ENCODE measurements at regions not wholly inside any gene's neighbourhood (a gene's known extent, or its start where the extent isn't known, plus 50 kb on each side); places are given as distances from the start of the nearest gene placed in this dataset.

DNA sequence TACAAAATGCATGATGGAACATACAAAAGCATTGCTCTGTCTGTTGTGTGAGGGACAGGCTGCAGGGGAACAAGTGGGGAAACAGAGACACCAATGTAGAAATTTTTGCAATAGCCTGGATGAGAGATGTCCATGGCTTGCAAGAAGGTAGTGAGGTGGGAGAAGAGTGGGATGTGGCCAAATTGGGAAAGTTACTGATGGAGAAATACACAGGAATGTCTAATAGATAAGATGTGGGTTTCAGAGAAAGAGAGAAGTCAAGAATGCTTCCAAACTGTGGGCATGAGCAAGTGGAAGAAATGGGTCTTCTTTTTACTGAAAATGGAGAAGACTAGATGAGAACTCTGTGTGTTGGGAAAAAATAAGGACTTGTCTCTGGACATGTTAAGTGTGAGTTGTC, 592.7 kb downstream of the TNS3 start:
- DNase-seq (ENCODE audit: low read depth in 2 of 2): no peak

DNA sequence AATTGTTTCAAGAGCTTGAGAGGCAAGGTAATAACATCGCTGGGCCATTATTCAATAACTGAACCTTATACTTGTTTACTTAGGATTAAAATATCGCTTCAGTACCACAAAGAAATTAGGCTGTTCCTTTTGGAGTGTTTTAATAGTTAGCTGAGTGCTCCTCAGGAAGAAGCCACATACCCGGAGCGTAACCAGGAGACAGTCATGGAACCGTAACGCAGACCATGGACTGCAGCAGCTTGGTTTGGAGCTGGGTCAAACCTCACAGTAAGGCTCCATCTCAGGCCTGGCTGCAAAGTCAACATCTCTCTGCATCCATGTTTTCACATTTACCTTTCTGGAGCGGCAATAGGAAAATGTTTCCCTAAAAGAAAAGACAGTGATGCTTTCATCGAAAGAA, 599.0 kb downstream of the TNS3 start:
- DNase-seq (ENCODE audit: low read depth in 2 of 2): no peak

DNA sequence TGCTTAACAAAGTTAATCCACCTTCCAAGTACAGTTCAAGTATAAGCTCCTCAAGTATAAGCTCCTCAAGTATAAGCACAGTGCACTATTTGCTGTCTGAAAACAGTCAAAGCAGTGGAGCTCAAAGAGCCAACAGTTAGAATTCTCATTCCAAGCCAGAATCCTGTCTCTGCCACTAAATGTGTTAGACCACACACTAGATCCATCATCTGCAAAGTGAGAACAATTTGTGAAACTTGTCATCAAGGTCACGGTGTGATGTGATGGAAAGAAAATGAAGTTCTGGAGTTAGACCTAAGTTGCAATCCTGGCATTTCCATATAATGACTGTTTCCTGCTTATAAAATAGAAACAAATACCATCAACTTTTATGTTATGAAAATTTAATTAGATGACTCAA, 602.5 kb downstream of the TNS3 start:
- peak; percentile 59 to 64 for DNase-seq (ENCODE audit: low read depth in 2 of 2)

DNA sequence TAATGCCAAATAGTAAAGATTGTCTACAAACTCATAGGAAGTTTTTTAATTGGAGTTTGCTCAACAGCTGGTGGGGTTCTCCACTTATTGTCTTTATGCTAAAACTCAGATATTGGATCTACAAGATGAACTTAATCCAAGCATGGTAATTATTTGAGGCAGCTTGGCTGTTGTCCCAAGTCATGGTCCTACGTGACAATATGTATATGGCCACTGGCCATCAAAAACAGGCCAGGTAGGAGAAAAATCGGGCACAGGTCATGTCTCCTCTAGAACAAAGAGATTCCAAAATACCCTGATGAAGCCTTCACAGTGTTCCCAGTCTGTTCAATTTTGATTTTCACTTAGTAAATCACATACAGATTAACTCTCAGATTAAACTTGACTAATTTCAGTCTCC, 606.4 kb downstream of the TNS3 start:
- no peak for DNase-seq (ENCODE audit: low read depth in 2 of 2)

DNA sequence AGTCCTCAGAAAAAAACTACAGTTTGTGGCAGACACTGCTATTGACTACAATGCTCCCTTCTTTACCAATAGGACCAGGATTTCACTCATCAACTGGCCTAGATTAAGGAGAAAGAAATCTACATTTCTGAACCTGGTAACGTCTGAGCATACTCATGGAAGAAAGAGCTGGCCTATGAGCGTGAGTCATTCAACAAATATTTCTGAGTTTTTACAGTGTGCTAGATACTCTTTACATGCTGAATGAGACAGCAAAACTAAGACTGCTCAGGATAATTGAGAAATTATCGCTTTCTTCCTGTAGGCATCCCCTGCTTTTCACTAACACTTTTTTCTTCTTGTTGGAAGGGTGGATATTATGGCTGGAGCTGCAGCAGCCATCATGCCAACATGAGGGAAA, 609.7 kb downstream of the TNS3 start:
- DNase-seq (ENCODE audit: low read depth in 2 of 2): peak; percentile 68 to 72

DNA sequence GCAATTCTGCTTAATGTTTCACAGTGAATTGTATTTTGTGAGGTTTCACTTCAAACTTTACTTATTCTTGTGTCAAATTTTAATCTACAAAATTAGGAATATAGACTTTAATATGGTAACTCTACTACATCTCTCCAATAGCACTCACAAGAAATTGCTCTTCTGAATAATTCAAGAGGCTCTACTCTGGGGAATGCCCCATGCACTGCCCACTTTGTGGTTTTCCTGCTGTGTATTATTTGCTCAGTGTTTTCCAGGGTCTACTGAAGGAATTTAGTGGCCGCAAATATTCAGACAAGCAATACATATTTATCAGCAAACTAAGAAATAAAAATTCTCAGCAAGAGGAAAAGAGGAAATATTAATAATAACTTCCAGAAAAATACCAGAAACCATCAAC, 611.4 kb downstream of the TNS3 start:
- no peak for DNase-seq (ENCODE audit: low read depth in 2 of 2)

DNA sequence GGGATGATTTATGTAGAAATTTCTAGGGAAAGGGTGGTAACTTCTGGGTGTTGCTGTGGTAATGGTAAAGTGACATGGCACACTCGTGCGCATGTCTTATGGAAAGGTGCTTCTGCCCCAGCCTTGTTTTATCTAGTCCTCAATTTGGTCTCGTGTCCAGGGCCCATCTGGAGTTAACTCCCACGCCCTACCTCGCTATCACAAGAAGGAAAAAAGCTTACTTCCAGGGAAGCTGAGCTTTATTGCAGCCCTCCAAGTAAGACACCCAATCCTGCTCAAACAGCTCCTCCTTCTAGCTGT, 611.8 kb downstream of the TNS3 start:
- DNase-seq (ENCODE audit: low read depth in 2 of 2): no peak

DNA sequence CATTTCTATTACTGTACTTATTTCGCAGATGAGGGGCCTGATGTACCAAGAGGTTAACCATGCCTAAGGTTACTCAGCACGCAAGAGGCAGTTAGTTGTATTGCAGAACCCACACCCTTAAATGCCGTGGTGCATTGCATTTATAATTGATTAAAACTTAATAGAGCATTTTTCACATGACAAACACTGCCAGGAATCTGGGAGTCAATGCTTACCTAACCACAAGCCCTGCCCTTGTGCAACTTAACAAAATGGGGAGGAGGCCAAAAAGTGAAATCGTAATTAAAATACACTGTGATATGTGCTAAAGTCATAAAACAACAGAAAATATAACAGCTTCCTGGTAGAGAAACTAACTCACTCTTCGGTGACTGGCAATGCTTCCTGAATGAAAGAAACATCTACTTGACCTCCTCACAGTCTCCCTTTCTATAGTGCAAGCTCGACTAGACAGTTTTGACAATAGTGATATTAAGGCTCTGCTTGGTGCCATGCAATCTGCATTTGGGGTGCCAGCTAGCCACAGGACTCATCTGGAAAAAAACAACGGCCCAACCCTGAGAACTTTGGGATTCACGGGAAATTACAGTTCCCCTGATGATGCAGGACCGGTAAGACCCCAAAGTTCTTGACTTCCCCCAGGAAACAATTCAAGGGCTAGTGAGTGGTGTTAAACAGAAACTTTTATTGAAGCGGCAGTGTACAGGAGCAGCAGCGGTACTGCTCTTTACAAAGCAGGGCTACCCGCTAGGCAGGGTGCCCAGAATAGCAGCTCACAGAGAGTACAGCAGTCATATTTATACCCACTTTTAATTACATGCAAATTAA, 612.4 kb downstream of the TNS3 start:
- peak; percentile 81 to 83 for DNase-seq (ENCODE audit: low read depth in 2 of 2)

DNA sequence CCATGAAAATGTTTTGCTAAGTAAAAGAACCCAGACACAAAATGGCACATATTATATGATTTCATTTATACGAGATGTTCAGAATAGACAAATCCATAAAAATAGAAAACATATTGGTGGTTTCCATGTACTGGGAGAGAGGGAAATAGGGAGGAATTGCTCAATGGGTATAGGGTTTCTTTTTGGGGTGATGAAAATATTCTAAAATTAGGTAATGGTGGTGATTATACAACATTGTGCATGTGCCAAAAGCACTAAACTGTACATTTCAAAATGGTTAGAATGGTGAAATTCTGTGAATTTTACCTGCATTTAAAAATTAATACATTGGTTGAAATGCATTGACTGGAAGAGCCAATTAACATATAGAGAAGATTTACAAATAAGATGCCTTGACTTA, 613.9 kb downstream of the TNS3 start:
- DNase-seq (ENCODE audit: low read depth in 2 of 2): no peak

DNA sequence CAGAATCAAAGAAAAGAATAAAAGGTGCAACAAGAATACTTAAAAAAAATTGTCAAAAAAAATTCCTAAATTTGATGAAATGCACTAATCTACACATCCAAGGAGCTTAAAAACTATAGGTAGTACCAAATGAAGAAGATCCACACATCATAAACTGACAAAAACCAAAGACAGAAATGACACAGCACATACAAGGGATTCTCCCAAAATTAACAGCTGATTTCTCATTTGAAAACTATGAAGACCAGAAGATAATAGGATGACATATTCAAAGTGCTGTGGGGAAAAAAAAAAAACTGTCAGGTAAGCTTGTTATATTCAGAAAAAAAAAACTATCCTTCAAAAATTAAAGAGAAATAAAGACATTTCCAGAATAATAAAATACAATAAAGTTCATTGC, 618.2 kb downstream of the TNS3 start:
- no peak for DNase-seq (ENCODE audit: low read depth in 2 of 2)

DNA sequence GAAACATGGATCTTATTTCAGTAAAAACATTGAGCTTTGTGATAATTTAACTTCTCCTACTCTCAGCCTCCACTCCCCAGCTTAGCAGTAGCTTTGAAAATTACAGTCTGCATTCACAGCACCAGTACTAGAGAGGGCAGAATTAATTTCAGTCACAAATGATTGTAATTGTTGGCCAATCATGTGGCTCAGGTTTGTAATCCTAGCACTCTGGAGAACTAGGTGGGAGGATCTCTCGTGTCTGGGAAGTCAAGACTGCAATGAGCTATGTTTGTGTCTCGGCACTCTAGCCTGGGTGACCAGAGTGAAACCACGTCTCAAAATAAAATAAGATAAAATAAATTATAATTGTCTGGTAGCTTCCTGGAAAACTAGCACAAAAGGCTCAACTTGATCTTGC, 620.9 kb downstream of the TNS3 start:
- no peak for DNase-seq (ENCODE audit: low read depth in 2 of 2)

DNA sequence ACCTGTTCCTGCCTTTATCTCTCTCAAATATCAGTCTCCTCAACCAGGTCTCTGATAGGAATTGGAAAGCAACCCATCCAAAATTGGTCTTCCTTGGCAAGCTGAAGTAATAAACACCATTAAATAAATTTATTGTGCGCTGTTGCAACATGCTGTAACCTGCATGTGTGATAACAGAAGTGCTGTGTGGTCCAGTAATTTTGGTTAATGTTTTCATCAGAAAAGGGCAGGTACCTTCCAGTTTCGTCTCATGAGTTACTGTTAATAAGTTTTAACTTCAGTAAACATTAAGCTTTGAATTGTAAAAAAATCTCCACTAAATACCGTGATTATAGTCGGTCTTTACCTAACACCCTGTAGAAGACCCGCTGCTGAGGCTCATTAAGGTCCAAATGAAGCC, 624.7 kb downstream of the TNS3 start:
- DNase-seq (ENCODE audit: low read depth in 2 of 2): no peak

DNA sequence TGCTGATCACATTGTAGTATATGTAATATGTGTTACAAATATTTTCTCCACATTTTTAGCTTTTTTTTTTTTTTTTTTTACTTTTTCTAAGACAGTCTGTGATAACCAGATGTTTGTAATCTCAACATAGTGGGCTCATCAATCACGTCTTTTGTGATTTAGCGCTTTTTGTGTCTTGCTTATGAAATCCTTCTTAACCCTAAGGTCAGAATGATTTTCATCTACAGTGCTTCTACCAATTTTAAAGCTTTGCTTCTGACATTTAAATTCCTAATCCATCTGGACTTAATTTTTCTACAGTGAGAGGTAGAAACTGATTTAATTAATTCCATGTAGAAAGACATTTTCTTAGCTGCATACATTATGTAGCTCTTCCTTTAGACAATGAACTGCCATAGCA, 626.4 kb downstream of the TNS3 start:
- DNase-seq (ENCODE audit: low read depth in 2 of 2): peak; percentile 88 to 90

DNA sequence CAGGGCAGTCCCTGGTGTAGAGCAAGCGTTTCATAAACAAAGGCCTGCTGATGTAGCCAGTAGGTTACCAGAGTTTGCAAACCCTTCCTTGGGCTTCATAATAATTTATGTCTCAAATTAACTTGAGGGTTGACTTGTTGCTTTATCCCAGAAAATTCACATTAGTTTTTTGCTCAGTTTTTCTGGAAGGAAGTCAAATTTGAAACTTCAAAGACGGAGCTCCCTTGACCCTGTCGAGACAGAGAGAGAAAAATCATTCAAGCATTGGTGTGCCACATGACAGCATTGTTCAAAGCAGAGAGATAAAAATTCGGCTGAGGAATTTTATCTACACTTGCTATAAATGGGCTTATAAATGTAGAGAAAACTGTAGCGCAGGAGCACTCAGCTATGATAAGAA, 627.7 kb downstream of the TNS3 start:
- no peak for DNase-seq (ENCODE audit: low read depth in 2 of 2)

DNA sequence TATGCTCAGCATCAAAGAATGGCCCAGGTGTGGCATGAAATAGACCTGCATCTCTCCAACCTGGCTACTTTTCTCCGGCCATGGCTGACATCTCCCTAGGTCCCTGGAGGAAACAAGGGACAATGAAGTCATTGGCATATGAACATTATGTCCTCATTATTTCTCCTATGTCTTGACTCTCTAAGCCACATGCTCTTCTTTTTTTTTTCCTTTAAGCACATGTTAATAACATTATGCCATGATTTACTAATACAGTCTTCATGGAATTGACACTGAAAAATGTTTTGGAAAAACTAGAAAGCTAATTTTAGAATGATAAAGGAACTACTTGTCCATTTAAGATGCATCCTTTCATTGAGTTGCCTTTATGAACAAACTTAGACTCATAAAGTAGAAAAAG, 628.9 kb downstream of the TNS3 start:
- DNase-seq (ENCODE audit: low read depth in 2 of 2): no peak

DNA sequence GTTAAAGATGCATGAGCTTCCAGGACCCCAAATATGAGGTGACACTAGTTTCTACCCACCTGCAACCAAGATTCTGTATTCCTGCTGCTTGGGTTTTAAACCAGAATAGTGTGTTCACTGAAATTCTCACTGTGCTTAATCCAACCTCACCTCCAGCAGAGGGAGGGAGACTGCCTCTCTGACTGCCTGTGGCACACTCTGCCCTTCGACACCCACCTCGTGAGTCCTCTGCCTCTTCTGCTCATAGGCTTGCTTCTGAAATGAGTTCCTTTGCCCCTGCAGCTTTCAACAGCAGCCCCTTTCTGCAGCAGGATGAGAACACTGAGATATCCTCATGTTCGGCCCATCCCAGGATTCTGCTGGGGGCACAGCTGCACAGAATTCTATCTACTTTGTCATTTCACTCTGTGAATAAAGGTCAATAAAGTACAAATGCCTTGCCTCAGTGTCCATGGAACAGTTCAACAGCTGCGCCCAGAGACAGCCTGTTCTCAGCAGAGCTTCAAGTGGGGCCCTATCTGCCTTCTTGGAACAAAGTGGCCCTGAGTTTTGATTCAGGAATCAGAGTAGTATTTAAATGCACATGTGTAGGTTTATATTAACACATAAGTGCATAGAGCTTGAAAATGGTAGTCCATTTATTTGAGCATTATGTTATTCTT, 632.5 kb downstream of the TNS3 start:
- DNase-seq (ENCODE audit: low read depth in 2 of 2): no peak

DNA sequence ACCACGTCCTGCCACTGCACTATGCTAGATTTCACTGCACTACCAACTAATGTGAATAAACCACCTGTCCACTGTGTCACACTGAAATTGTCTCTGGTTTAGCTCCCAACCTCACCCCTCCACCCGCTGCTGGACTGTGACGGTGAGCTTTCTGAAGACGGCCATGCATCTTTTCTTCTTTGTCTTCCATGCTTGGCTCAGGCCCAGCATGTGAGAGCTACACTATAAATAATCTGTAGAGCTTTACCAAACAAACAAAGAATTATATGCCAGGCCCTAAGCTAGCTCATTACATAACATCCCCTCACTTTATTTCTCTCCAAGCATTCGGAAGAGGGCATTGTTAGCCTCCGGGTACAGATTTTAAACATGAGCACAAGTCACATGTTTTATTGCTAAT, 633.2 kb downstream of the TNS3 start:
- DNase-seq (ENCODE audit: low read depth in 2 of 2): no peak

DNA sequence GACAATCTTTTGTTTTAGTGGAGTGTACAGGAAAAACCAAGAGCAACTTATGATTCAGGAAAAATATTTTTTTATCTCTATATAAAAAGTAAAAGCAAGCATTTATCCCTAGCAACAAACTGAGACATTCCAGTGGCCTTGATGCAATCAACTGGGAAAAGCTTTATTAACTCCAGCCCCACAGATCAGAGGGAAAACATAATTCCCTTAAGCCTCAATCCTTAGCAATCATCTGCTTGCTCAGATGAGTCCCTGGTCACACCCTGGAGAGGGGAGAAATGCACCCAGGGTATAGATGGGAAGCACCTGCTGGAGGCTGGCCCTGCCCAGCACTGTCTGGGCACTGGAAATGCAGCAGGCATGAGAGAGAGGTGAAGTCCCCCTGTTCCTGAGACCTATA, 636.6 kb downstream of the TNS3 start:
- no peak for DNase-seq (ENCODE audit: low read depth in 2 of 2)

DNA sequence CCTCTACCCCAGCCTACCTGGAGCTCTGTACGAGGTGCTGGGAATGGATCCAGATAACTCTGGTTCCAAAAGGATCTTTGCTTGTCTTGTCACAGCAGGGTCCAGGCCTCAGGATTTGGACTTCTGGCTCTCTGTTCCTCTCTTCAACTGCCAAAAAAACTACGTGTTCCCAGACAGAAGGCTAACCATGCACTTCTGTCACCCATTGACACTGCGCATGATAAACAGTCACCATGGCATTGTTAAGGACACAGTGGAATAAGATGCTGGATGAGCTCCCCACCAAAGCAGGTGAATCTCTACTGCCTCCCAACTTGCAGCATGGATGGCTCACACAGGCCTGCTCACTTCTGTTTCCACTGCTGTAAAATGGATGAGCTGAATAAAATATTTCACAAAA, 637.9 kb downstream of the TNS3 start:
- no peak for DNase-seq (ENCODE audit: low read depth in 2 of 2)

DNA sequence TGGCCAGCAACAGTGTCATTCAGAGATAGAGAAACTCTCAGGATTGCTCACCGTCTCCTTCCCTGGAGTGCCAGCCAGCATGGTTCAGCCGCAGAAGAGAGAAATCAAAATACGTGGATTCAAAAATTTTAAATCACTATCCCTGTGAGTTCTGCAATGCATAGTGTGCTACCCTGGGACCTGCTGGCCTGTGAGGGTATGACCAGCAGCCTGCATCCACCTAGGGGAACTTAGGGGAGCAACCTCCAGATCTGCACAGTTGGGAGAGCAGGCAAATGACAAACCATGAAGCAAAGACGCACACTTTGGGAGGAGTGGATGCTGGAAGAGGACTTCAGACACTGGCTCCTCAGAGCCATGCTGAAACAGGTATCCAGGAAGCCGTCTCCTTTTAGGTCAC, 639.3 kb downstream of the TNS3 start:
- no peak for DNase-seq (ENCODE audit: low read depth in 2 of 2)

DNA sequence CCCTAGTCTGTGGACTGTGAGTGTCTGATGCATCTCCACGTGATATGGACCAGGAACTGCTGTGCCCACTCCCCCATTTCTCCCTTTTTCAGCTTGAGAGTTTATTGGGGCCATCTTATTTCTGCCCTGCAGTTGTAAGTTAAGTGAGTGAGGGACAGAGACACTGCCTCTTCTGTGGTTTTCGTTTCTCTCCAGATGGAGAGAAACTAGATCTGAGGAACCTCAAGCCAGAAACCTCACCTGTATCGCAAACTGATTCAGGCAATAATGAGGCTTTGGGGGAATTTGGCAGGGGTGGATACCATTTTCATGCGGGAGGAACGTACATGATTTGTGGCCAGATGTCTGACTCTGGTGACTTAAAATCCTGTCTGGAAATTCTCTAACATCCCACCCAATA, 641.7 kb downstream of the TNS3 start:
- no peak for DNase-seq (ENCODE audit: low read depth in 2 of 2)

DNA sequence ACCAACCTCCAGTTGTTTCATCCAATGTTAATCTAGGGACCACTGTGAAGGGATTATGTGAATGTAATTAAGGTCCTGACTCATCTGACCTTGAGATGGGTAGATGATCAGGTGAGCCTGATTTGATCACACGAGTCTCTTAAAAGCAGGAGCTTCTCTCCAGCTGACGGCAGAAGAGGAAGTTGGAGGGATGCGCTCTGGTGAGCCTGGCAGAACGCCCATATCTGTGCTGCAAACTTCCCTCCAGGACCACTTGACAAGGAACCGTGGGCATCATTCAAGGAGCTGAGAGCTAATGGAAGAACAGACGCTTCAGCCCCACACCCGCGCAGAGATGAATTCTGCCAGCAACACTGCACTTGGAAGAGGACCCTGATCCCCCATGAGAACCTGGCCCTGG, 642.4 kb downstream of the TNS3 start:
- no peak for DNase-seq (ENCODE audit: low read depth in 2 of 2)

DNA sequence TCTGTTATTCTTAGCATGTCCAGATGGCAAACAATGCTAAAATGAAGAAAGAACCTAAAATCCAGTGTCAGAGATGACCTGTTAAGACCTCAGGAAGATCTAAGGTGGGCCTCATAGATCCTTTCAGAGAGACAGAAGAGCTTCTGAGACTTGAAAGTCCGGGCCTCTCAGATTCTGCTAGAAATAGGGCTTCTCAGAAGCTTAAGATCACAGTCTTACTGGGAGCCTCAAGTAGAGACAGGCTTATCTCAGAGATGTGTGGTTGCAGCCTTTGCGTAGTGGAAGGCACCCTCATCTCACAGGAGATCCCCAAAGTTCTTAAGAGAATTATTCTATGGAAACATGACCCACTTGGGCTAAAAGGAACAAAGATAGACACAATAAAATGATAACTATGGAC, 642.8 kb downstream of the TNS3 start:
- no peak for DNase-seq (ENCODE audit: low read depth in 2 of 2)

DNA sequence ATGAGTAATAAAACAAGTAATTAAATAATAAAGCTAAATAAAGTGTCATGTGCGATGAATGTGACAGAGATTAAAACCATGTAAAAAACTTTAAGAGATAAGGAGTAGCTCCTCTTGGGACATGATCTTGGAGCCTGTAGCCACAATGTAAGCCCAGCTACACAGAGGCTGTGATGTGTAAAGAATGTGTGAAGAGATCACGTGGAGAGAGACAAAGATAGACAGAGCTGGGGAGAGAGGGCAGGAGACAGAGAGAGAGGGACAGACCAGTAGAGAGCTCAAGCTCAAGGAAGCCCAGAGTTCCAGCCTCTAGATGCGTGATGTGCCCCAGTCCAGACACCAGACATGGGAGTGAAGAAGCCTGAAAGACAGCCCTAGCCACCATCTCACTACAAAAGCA, 644.1 kb downstream of the TNS3 start:
- no peak for DNase-seq (ENCODE audit: low read depth in 2 of 2)
